GM23338 (cell line): ENCODE measurements at regions not wholly inside any gene's neighbourhood (a gene's known extent, or its start where the extent isn't known, plus 50 kb on each side); places are given as distances from the start of the nearest gene placed in this dataset.
"Not testable (repeated sequence)": the region's sequence is repeated elsewhere in the genome, so short reads cannot be mapped to it uniquely, and the experiment has no call there.

Source experiments
- EZH2 ChIP-seq: fragments of 200-600 bp; sonication (generic); IDR thresholded peaks from one replicate; pipeline ENCODE4 v1.8.0; 2017; ENCODE audit warnings: antibody characterized with exemption, mild to moderate bottlenecking, low read depth; ENCODE audit not compliant: unreplicated experiment
- POLR2AphosphoS5 ChIP-seq: IDR thresholded peaks from 2 replicates; pipeline ENCODE4 v1.6.1; 2016; ENCODE audit warnings: antibody characterized with exemption, low read depth
- STAT1 ChIP-seq: IDR thresholded peaks from one replicate; pipeline ENCODE4 v1.6.1; 2016; ENCODE audit warnings: antibody characterized with exemption; ENCODE audit not compliant: unreplicated experiment
- TF ChIP-seq, protein P1 (sequence below), 2 experiments: fragments of 200-600 bp in 1 of 2; sonication (generic) in 1 of 2; conservative IDR thresholded peaks; 2 replicates each; pipeline versions ENCODE4 v1.5.1 to v1.6.1; 2016 to 2017; ENCODE audit warnings: antibody characterized with exemption in 2 of 2, low read depth in 2 of 2, mild to moderate bottlenecking in 2 of 2, moderate library complexity in 1 of 2

GRCh38 chrX:69422208-69422607, 81.9 kb upstream of the NALF2 start:
- TF ChIP-seq, protein P1, sequence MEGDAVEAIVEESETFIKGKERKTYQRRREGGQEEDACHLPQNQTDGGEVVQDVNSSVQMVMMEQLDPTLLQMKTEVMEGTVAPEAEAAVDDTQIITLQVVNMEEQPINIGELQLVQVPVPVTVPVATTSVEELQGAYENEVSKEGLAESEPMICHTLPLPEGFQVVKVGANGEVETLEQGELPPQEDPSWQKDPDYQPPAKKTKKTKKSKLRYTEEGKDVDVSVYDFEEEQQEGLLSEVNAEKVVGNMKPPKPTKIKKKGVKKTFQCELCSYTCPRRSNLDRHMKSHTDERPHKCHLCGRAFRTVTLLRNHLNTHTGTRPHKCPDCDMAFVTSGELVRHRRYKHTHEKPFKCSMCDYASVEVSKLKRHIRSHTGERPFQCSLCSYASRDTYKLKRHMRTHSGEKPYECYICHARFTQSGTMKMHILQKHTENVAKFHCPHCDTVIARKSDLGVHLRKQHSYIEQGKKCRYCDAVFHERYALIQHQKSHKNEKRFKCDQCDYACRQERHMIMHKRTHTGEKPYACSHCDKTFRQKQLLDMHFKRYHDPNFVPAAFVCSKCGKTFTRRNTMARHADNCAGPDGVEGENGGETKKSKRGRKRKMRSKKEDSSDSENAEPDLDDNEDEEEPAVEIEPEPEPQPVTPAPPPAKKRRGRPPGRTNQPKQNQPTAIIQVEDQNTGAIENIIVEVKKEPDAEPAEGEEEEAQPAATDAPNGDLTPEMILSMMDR (conservative IDR thresholded peaks at IDR 0.05; ENCODE audit: low read depth in 2 of 2) = not testable (repeated sequence)
- TF ChIP-seq STAT1, EZH2, POLR2AphosphoS5: not testable (repeated sequence)
